Fibroblast of skin of back (primary cell): ENCODE measurements at regions not wholly inside any gene's neighbourhood (a gene's known extent, or its start where the extent isn't known, plus 50 kb on each side); places are given as distances from the start of the nearest gene placed in this dataset.
A peak's percentile ranks its signal among the peaks of the same experiment; 100 is the strongest.

Source experiments
- DNase-seq: peaks from one replicate; pipeline ENCODE4 v3.0.0-alpha.2; 2013

GRCh38 chr6:109315341-109316110 is 66.7 kb downstream of the CD164 start:
- no peak for DNase-seq

- no peak for DNase-seq
Observed at GRCh38 chr6:109314313-109314712, 68.0 kb downstream of the CD164 start.

DNA sequence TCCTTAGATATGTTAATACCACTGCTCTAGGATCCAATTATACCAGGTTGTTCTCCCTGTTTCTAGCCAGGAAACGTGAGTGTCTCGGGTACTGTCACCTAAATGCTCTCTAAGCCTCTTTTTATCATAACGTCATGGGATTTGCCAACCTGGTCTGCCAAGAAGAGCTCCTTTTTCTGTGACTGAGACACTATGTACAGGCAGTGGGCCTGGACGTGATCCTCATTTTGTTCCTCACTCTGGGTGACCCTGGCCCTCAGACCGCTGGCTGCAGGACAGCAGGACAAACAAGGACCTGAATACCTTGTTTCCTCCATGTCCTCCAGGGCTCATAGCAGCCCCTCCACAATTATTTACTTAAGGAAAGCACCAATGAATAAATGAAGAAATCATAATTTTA is 69.1 kb downstream of the CD164 start:
- DNase-seq = no peak

DNA sequence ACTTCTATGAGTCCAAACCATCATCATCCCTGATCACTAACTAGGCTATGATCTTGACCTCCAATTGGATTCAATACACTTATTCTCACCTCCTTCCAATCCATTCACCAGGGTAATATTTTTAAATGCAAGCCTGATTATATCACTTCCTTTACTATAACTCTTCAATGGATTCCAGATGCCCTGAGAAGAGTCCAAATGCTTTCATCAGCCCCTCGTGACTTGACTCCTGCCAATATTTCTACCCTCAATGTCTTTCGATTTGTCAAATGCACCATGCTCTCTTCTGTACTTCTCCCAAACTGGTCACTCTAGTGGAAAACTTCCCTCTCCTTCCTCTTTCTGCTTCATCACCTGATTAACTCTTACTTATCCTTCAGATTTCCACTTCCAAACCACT is 70.8 kb downstream of the CD164 start:
- DNase-seq = no peak

DNA sequence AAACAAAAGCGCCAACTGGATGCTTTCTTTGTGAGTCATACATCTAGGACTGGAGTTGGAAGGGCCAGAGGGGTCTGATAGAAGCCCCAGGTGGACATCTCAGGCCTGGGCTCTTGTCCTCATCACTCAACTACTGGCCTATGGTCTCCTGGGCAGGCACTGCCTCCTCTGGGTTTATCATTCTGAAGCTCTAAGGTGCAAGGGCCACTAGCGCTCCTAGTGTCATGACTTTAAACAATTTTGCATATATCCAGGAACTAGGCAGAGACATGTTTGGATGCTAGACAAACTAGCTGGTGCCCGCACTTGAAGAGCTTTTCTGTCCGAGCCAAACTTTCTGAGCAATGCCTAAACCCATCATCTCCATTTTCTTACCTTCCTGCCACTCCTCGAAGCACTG is 72.3 kb downstream of the CD164 start:
- DNase-seq = no peak

- DNase-seq = peak; percentile 3
Observed at GRCh38 chr6:109308018-109308492, 74.2 kb downstream of the CD164 start.

GRCh38 chr6:109306733-109307132 is 75.5 kb downstream of the CD164 start:
- DNase-seq = no peak

GRCh38 chr6:109305028-109305427 is 77.2 kb downstream of the CD164 start:
- no peak for DNase-seq

- DNase-seq = no peak
Observed at GRCh38 chr6:109304284-109305015, 77.8 kb downstream of the CD164 start.

- DNase-seq = no peak
Observed at GRCh38 chr6:109303640-109304283, 78.5 kb downstream of the CD164 start.

DNA sequence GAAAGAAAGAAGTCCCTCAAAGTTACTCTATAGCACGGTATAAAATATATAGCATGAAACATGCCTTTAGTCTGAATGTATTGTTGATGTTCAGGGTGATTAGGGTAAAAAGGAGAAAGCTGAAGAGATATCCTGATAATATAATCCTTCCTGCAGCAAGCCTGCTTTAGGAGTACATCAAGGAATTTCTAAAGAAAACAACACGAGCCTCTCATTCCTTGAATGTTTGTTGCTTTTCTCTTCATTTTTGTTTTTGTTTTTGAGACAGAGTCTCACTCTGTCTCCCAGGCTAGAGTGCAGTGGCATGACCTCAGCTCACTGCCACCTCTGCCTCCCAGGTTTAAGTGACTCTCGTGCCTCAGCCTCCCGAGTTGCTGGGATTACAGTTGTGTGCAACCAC is 79.1 kb downstream of the CD164 start:
- DNase-seq = peak; percentile 4

DNA sequence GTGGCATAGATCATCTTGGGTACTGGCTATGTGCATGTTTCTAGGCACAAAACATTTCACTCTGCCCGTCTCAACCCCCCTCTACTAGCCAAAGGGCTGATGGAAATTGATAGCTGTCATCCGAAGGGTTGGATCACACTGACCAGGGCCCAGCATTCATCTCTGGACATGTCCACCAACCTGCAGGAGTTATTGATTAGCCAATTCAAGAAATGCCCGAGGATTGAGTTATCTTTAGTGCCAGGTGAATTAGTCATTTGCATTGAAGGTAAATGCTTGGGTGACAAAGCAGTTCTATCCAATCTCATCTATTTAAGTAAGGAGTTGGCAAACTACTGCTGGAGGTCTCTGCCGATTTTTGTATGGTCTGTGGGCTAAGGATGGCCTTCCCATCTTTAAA is 80.1 kb downstream of the CD164 start:
- DNase-seq = no peak

DNA sequence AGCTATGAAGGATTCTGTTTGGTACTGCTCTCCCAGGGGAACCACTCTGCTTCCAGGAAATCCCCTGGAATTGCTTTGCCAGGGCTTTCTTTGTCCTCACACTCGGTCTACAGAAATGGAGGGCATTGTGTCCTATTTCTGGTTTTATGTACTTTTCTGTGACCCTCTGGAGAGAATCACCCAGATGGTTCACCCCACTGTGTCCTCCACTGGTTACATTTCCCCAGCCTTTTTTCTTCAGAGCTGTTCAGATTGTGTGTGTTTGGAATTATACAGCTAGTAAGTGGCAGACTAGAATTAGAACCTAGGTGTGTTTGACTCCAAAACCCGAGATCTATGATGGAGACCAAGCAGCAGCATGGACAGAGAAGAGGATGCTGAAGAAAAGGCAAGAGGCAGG is 80.8 kb downstream of the CD164 start:
- DNase-seq = no peak

DNA sequence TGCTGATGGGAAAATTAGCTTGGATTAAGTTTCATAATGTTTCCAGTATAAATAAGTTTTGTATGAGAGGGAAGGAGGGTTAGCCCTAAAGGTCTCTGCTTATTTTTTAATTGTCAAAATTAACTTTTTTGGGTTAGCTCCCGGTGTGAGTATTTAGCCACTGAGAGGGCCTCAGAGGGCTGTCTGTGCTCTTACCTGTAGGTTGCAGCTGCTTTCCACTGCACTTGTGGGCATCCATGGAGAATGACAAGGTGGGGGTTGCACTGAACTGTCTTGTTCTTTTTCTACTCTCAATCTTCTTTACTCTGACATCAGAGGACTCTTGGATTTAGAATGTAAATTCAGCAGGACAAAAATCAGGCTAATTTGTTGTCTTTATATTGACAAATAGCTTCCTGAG is 81.4 kb downstream of the CD164 start:
- DNase-seq = no peak

DNA sequence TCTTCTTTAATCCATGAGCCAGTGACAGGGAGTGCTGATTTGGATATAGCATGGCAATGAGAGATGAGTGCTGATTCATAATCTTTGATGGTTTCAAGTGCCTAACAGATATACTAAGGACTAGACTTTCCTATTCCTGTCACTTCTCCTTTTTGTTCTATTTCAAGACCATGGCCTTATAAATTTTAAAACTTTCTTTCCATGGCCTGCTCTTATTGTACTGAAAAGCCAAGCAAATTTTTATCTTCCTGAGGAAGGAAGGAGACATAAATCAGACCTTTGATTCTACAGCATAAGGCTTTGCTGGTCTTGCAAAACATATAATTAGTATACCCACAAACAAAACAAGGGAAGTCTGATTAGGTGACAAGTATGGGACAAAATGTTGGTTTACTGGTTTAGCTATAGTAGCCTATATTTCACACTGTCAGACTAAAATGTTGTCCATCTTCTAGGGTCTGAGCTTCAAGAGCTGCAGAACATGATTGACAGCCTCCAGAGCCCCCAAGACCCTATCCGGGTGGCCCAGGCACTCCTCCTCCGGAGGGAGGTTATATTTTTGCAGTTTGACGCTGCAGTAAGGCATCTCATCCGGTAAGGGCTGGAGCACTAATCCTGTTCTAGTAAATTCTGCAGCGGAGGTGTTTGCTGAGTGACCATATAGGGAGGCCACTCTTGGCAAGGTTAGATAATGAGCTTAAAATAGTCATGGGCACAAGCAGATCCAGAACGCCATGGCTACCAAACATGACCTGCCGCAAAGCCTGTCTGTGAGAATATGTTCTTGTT is 82.3 kb downstream of the CD164 start:
- DNase-seq = no peak

GRCh38 chr6:109299265-109299607 is 83.0 kb downstream of the CD164 start:
- no peak for DNase-seq

- DNase-seq = no peak
Observed at GRCh38 chr6:109298605-109299264, 83.5 kb downstream of the CD164 start.

DNA sequence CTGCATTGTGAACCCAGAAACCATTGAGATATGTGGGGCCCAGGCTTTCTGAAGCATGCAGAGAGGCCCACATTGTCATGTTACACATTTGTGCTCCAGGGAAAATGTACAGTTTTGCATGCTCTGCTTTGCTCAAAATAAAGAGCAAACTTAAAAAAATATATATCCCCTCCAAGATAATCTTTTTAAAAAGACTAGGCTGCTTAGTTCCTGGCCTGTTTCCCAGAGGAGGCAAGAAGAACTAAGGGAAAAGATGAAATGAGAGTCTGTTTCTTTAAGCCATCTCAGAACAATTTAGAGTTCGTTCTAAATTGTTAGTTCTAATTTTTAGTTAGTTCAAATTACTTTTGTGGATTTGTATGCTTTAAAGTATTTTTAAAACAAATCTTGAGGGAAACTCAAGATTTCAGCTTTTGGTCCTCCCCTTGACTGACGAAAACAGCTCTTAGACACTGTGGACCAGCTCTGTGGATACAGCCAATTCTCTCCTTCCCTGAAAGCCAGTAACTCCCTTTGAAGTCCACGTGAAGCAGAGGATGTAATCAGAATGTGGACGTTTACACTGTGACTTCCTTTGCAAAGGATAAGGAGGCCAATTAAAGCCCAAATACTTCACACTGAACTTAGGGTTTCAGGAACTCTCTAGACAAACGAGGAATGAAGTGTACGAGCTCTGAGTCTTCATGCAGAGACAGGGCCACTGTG is 84.7 kb downstream of the CD164 start:
- no peak for DNase-seq

DNA sequence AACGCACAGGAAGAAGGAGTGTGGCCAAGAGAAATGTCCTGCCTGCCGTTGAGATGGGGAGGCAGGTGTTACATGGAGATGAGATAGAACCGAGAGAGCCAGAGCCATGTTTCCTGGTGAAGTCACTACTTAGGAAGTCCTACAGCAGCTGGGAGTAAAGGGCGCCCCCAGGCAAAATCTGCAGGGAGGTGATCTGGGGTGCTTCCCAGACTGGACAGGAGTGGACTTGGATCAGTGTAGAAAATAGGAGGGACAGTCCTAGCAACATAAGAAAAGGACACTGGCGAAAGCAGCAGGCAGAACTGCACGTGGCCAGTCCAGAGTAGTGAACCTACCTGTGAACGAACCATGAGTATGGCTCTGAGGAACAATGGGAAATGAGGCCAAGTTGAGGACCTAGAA is 85.3 kb downstream of the CD164 start:
- DNase-seq = no peak

DNA sequence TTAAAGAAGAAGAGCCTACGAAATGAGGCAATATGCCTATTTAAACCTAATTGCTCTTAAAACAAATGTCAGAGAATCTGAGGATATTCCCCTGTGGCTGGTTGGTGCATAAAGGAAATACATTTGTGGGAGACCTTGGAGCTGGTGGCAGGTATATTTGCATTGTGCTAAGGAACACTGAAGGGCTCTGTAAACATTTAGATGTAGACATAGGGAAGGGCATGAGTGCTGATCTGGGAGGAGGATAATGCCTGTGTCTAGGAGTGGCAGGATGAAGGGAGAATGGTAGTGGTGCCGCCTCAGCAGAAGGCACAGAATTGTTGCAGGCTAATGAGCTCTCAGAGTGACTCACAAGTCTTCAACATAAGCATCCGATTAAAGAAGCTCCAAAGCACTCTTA is 85.8 kb downstream of the CD164 start:
- no peak for DNase-seq

DNA sequence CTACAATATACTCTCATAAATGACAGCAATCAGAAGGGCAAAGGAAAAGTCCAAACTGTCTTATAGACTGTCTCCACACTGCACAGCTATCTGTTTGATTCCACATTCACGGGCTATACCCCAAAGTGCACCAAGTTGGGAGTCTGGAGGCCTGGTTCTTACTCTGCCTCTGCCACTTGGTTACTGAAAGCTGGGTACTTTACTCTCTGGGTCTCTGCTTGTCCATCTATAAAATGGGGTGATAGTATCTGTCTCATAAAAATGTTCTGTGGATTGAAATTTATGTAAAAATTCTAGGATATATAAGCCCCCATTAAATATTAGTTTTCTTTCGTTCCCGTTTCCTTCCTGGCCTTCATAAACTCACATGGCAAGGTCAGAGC is 86.5 kb downstream of the CD164 start:
- no peak for DNase-seq
